GM19372 (cell line): ENCODE measurements at regions not wholly inside any gene's neighbourhood (a gene's known extent, or its start where the extent isn't known, plus 50 kb on each side); places are given as distances from the start of the nearest gene placed in this dataset.
"Not testable (repeated sequence)": the region's sequence is repeated elsewhere in the genome, so short reads cannot be mapped to it uniquely, and the experiment has no call there.

ENCODE experiments used
- ATAC-seq: cut with Tn5 transposase; IDR thresholded peaks from one replicate; pipeline ENCODE4 v1.9.1; 2021; ENCODE audit warnings: mild to moderate bottlenecking, low read depth, moderate library complexity; ENCODE audit not compliant: unreplicated experiment

- no peak for ATAC-seq
These were observed 358.9 kb downstream of the ICE1 start for GRCh38 chr5:5781335-5781734.

GRCh38 chr5:5780253-5780652 lies 357.8 kb downstream of the ICE1 start:
- ATAC-seq = no peak

GRCh38 chr5:5777013-5777412 lies 354.5 kb downstream of the ICE1 start:
- no peak for ATAC-seq

- ATAC-seq = no peak
These were observed 349.7 kb downstream of the ICE1 start for GRCh38 chr5:5772202-5772601.

GRCh38 chr5:5770825-5771224 lies 348.3 kb downstream of the ICE1 start:
- no peak for ATAC-seq

GRCh38 chr5:5767286-5767928 lies 344.9 kb downstream of the ICE1 start:
- ATAC-seq = no peak

- no peak for ATAC-seq
These were observed 342.8 kb downstream of the ICE1 start for GRCh38 chr5:5765066-5765850.

GRCh38 chr5:5764246-5764645 lies 341.8 kb downstream of the ICE1 start:
- ATAC-seq = no peak

GRCh38 chr5:5756762-5757161 lies 334.3 kb downstream of the ICE1 start:
- no peak for ATAC-seq

- ATAC-seq = peak; percentile 29
These were observed 333.4 kb downstream of the ICE1 start for GRCh38 chr5:5755888-5756287.

GRCh38 chr5:5752844-5753243 lies 330.4 kb downstream of the ICE1 start:
- peak; percentile 55 for ATAC-seq

GRCh38 chr5:5751987-5752386 lies 329.5 kb downstream of the ICE1 start:
- ATAC-seq = no peak

GRCh38 chr5:5751498-5751897 lies 329.0 kb downstream of the ICE1 start:
- ATAC-seq = no peak

- no peak for ATAC-seq
These were observed 318.9 kb downstream of the ICE1 start for GRCh38 chr5:5741418-5741817.

- peak; percentile 41 for ATAC-seq
These were observed 317.0 kb downstream of the ICE1 start for GRCh38 chr5:5739490-5739945.

GRCh38 chr5:5738797-5739489 lies 316.5 kb downstream of the ICE1 start:
- peak; percentile 78 for ATAC-seq

GRCh38 chr5:5736007-5736406 lies 313.5 kb downstream of the ICE1 start:
- no peak for ATAC-seq

GRCh38 chr5:5733058-5733457 lies 310.6 kb downstream of the ICE1 start:
- not testable (repeated sequence) for ATAC-seq

GRCh38 chr5:5726401-5726800 lies 303.9 kb downstream of the ICE1 start:
- ATAC-seq = no peak

GRCh38 chr5:5721881-5722280 lies 299.4 kb downstream of the ICE1 start:
- ATAC-seq = no peak

GRCh38 chr5:5719292-5719691 lies 296.8 kb downstream of the ICE1 start:
- ATAC-seq = no peak
